GM12873 (cell line): ENCODE measurements at regions not wholly inside any gene's neighbourhood (a gene's known extent, or its start where the extent isn't known, plus 50 kb on each side); places are given as distances from the start of the nearest gene placed in this dataset.

Source experiments
- TF ChIP-seq, protein P1 (sequence below): IDR thresholded peaks from 2 replicates; pipeline ENCODE4 v1.5.1; 2012; ENCODE audit warnings: low read depth, mild to moderate bottlenecking, moderate library complexity, low read length, control low read depth; ENCODE audit not compliant: insufficient read depth; ENCODE audit errors: missing control alignments

DNA sequence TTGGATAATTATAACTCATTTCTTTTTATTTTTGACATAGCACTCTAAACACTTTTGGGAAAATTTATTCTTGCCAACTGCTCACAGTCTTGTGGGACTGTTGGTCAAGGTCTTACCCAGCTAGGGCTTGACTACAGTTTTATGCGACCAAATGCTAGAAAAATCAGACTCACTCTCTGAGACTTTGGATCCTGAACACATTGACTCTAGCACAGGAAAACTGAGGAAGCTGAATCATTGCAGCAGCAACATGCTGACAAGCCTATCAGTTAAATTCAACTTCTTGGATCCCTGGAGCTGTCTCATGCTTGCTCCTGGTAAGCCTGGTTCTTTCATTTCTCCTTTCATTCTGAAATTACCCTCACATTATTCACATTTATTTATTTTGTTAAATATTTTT lies 120.7 kb upstream of the TMTC2 start:
- TF ChIP-seq, protein P1, sequence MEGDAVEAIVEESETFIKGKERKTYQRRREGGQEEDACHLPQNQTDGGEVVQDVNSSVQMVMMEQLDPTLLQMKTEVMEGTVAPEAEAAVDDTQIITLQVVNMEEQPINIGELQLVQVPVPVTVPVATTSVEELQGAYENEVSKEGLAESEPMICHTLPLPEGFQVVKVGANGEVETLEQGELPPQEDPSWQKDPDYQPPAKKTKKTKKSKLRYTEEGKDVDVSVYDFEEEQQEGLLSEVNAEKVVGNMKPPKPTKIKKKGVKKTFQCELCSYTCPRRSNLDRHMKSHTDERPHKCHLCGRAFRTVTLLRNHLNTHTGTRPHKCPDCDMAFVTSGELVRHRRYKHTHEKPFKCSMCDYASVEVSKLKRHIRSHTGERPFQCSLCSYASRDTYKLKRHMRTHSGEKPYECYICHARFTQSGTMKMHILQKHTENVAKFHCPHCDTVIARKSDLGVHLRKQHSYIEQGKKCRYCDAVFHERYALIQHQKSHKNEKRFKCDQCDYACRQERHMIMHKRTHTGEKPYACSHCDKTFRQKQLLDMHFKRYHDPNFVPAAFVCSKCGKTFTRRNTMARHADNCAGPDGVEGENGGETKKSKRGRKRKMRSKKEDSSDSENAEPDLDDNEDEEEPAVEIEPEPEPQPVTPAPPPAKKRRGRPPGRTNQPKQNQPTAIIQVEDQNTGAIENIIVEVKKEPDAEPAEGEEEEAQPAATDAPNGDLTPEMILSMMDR: no peak

DNA sequence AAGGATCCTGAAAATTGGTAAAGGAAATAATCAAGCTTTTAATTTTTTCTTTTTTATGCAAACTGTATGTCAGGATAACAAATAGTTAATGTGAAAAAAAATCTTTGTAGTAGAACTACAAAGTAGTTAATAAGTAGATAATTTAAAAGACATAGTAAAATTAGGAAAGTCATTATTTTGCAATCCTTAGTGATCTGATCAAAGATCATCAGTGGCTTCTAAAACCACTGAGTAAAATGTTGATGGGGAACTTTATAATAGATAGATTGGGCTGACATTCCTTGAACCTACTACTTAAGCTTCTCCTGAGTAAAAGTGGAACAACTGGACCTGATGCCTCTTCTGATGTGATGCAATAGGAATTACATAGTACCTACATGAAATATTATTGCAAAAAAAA lies 119.0 kb upstream of the TMTC2 start:
- TF ChIP-seq, protein P1: no peak

DNA sequence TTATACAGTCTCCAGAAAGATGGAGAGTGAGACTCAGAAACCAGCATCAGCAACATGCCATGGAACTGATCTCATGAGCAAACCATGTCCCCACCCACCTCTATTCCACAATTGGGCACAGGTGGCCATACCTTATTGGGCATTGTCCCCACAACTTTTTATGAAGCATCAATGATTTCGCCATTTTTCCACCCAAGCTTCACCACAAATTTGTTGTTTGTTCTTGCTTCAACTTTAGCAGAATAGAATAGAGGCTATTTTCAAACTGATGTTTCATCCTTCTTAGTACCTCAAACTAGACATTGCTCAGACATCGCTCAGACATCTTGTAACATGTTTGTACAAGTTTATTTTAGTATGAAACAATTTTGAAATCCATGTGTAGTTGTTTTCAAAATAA lies 112.5 kb upstream of the TMTC2 start:
- TF ChIP-seq, protein P1: no peak

DNA sequence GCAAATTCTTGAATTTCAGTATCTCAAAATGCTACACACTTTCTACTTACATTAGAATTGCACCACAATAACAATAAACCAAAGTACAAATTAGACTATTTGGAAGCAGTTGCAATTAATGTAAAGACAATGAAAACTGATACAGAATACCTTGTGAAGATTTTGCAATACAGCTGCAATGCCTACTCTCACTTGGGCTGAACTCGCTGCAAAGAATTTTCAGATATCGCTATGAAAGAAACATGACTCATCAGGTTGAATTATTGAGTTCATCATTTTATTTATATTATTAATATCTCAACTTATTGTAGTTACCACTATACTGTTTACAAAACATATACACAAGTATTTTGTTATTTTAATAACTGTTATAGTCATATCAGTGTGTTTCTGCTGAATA lies 108.0 kb upstream of the TMTC2 start:
- TF ChIP-seq, protein P1: no peak

DNA sequence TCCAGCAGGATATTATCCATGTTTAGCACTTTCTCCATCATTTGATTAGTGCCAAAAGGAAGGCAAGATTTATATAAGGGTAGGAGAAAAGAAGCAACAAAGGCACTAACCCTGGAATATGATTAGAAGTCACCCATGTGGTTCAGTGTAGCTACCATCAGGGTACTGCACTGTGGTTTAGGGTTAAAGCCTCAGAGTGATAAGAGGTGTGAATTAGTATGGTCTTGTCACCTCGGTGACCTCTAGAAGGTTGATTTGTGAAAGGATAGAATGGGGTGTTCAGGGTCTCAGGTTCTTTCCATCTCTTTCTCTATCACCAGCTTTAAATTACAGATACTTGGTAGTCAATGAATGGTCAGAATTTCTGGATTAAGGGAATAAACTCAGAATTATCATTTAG lies 103.0 kb upstream of the TMTC2 start:
- TF ChIP-seq, protein P1: no peak

DNA sequence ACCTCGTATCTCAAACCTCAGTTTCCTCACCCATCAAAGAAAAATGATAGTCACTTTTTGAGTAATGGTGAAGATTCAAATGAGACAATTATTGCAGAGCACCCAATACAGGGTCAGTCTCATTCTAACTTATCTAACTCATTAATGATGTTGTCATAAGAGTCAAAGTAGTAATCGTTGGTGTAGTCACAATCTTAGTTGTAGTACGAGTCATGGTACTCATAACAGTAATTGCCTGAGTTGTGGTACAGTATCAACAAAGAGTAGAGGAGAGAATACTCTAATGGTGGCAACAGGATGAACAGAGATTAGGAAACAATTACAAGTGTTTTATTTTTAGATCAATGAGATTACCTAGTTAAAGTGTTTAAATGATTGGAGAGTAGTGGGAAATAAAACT lies 93.6 kb upstream of the TMTC2 start:
- TF ChIP-seq, protein P1: no peak

DNA sequence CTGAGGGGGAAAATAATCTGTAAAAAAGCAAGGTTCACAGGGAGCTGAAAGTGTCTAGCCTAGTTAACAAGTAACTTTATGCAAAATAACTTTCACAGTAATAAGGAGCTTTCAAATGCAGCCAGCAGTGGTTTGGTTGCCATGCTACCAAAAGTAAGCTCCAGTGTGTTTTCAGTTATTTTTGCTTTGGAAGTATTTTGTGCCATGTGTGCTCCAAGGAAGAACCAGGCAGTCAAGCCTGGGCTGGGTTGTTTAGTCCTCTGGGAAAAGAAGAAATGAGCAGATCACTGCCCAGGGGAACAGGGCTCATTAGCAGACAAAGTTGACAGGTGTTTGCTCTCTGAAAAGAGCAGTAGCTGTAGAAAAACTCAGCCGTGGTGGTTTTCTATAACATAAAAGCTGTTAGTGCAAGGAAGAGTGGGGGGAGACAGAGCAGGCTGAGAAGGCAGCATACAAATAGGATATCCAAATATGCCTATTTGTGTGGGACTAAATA lies 92.8 kb upstream of the TMTC2 start:
- TF ChIP-seq, protein P1: no peak

DNA sequence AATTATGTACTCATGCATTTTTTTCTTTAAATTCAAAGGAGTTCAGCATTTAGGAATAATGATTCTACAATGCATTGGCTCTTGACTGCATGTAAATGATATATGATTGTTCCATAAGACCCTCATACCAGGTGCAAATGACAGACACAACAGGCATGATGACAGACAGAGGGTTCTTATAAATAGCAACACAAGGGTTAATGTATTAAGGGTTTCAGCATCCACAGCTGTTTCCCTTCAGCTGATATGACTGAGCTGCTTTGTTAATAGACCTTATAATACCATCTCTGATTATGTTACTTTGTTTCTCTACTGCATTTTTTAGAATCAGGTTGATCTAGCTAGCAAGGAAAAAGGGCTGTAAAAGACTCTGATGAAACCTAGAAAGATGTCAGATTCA lies 90.8 kb upstream of the TMTC2 start:
- TF ChIP-seq, protein P1: no peak
